Retina (tissue), 1 donor: ENCODE measurements at regions not wholly inside any gene's neighbourhood (a gene's known extent, or its start where the extent isn't known, plus 50 kb on each side); places are given as distances from the start of the nearest gene placed in this dataset.
"Not testable (repeated sequence)": the region's sequence is repeated elsewhere in the genome, so short reads cannot be mapped to it uniquely, and the experiment has no call there.

Experiments
- DNase-seq: peaks from one replicate; pipeline ENCODE4 v3.0.0-alpha.2; 2016

DNA sequence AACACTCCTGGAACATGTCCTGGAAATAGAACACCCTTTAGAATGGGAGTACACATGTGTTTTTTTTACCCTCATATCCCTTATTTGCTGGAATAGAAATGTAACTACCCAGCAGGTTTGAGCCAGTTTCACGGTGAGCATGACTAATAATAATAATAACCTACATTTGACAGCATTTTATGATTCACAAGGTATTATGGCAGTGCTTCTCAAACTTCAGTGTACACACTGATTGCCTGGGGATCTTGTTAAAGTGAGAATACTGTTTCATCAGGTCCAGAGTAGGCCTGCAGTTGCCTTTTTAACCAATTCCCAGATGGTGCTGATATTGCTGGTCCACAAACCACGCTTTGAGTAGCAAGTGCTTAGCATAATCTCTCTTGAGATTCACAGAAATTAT is 63.9 kb downstream of the NFKBIZ start:
- DNase-seq: no peak

DNA sequence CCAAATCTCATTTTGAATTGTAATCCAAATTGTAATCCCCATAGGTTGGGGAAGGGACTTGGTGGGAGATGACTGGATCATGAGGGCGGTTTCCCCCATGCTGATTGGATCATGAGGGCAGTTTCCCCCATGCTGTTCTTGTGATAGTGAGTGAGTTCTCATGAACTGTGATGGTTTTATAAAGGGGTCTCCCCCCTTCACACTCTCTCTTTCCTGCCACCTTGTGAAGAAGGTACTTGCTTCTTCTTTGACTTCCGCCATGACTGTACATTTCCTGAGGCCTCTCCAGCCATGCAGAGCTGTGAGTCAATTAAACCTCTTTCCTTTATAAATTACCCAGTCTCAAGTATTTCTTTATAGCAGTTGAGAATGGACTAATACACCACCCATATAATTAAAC is 68.4 kb downstream of the NFKBIZ start:
- not testable (repeated sequence) for DNase-seq

DNA sequence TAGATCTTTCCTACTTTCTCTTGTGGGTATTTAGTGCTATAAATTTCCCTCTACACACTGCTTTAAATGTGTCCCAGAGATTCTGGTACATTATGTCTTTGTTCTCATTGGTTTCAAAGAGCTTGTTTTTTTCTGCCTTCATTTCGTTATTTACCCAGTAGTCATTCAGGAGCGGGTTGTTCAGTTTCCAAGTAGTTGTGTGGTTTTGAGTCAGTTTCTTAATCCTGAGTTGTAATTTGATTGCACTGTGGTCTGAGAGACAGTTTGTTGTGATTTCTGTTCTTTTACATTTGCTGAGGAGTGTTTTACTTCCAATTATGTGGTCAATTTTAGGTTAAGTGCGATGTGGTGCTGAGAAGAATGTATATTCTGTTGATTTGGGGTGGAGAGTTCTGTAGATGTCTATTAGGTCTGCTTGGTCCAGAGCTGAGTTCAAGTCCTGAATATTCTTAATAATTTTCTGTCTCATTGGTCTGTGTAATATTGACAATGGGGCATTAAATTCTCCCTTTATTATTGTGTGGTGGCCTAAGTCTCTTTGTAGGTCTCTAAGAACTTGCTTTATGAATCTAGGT is 72.9 kb downstream of the NFKBIZ start:
- not testable (repeated sequence) for DNase-seq

DNA sequence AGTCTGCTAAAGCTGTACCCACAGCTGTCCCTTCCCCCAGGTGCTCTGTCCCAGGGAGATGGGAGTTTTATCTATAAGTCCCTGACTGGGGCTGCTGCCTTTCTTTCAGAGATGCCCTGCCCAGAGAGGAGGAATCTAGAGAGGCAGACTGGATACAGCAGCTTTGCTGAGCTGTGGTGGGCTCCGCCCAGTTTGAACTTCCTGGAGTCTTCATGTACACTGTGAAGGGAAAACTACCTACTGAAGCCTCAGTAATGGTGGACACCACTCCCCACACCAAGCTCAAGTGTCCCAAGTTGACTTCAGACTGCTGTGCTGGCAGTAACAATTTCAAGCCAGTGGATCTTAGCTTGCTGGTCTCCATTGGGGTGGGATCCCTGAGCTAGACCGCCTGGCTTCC is 75.3 kb downstream of the NFKBIZ start:
- not testable (repeated sequence) for DNase-seq

DNA sequence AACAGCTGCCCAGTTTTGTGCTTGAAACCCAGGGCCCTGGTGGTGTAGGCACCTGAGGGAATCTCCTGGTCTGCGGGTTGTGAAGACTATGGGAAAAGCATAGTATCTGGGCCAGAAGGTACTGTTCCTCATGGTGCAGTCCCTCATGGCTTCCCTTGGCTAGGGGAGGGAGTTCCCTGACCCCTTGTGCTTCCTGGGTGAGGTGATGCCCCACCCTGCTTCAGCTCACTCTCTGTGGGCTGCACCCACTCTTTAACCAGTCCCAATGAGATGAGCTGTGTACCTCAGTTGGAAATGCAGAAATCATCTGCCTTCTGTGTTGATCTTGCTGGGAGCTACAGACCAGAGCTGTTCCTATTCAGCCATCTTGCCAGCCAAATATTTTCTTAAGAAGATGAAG is 75.8 kb downstream of the NFKBIZ start:
- not testable (repeated sequence) for DNase-seq

DNA sequence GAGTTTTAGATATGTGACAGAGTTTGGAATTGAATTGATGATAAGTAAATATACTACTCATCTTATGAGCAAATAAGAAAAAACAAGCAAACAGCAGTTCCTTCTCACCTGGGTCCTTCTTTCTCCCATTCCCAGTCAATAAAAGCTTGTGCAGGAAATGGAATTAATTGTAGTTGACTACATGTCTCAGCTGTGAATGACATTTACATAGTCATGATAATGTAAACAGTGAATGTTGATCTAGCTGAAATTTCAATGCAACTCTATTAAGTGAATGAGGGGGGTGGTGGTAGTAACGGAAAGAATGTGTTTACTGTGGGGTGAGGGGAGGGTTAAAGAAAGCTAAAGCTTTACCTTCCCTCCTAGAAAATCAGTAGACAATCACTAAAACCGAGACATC is 76.2 kb downstream of the NFKBIZ start:
- DNase-seq: no peak

DNA sequence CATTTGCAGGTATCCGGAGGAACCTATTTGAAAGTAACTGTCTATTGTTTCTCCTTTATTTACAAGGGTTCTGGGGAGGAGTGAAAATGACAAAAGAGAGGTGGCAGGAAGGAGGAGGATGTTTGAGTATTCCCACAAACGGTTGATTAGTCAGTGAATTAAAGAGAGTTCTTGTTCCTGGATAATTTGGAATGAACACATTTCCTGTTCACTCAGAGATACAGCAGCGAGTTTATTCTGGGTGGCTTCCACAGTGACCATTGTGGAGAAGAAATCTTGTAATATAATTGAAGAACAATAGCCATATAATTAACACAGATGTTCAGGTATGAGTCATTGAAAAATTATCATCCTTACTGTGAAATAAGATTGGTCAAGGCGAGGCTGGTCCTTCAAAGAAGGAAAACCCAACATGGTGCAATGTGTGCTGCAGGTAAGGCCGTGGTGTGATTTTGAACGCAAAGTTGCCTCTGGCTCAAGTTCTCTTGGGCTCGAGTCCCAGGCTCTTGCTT is 77.3 kb downstream of the NFKBIZ start:
- no peak for DNase-seq

DNA sequence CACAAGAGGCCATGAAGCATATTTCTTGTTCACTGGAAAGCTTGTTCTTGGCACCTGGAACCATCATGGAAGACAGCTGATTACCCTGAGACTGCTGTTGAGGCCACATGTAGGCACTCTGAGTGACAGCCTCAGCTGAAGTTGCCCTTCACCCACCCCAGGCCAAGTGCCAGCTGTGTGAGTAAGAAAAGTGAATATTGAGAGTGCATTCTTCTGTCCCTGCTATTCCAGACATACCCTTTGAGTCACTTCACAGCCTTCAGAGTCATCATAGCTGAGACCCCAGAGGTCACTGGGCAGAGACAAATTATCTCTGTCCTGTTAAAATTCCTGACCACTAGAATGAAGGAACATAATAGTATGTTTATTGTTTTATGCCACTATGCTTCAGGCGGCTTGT is 79.6 kb downstream of the NFKBIZ start:
- no peak for DNase-seq

DNA sequence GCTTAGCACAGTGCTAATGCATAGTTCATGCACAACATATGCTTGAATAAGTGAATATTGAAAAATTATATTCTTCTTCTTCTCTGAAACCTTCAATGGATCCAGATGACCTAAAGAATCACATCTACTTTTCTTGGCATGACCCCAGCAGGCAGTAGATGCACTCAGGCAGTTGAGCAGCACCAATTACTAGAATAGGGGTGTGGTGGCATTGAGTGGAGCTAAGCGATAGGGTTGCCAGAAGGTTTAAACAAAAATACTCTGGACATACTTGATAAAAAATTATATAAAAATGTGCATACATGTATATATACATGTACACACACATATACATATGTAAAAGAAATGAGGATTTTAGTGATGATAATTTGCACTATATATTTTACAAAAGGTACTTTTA is 81.8 kb downstream of the NFKBIZ start:
- DNase-seq: no peak

DNA sequence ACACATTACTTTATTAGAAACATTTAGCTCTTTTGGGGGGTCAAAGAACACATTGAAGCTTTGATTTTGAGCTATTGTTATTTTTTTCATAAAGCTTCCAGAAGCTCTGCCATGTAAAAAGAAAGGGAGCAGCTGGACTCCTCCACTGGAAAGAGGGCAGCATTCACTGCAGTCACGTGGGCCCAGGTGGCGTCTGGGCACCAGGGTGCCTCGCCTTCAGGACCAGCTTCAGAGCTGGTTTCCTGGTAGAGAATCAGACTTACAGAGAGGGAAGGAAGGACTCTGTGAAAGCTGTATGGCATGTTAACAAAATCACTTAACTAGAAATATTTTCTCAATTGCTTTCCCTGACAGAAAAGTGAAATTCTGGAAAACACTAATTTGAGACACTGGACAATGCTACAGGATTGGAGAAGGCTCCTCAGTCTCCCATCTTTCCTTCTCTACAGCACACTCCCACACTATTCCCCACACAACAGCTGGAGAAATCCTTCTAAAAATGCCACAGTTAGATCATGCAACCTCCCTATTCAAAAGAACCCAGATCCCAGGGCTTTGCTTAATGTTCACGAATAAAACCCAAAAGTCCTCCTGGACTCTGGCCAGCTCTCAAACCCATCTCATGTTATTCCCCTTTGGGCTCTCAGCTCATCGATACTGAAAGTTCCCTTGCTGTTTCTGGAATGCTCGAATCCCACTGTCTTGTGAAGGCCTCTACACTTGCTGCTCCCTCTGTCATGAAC is 83.2 kb downstream of the NFKBIZ start:
- DNase-seq: no peak

DNA sequence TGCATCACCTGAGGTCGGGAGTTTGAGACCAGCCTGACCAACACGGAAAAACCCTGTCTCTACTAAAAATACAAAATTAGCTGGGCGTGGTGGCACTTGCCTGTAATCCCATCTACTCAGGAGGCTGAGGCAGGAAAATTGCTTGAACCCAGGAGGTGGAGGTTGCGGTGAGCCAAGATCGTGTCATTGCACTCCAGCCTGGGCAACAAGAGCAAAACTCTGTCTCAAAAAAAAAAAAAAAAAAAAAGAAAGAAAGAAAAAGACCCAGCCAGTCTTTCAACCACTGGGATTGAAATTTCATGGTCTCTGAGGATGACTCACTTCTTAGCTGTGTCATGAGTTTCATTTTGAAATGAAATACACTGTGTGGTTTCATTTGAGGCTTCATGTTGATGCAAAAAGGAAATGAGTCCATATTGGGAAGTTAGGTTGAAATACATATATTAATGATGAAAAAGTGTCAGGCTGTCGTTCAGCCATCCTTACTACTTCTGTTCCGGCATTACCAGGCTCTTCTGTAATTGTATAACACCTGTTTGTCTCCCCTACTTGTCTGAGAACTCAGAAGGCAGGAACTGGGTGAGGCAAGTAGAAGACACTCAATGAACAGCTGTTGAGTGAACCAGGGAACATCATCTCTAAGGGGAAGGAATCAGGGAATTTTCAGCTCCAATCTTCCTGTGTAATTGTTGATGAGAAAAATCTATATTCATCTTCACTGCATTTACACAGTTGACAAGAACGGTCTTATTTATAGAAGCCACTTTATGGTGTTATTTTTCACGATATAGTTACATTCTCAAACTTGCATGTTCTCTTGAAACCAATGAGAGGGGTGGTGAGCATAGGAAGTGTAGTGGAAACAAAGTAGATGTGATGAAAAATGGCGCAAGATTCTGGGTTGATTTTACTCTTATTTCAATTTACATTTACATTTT is 87.4 kb downstream of the NFKBIZ start:
- DNase-seq: no peak

DNA sequence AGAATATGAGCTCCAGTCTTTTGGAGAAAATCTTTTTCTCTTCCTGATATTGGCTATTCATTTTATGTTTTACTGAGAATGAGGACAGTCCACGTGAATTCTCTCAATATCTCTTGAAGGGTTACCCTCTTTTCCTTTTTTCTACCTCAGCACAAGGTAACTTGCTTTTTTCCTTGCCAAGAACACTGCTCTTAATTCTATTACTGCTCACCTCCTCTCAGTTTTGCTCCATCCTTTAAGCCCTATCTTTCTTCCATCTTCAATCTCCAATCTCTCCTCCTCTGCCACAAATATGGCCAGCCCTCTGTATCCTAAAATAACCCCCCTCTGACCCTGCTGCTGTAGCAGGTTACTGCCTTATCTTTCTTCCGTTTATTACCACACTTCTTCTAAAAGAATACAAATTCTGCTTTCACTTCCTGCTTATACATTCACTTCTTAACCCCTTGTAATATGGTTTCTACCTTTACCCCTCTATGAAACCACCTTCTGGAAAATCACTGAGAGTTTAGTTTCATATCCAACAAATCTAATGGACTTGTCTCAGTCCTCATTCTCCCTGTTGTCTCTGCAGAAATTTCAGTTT is 89.0 kb downstream of the NFKBIZ start:
- no peak for DNase-seq

DNA sequence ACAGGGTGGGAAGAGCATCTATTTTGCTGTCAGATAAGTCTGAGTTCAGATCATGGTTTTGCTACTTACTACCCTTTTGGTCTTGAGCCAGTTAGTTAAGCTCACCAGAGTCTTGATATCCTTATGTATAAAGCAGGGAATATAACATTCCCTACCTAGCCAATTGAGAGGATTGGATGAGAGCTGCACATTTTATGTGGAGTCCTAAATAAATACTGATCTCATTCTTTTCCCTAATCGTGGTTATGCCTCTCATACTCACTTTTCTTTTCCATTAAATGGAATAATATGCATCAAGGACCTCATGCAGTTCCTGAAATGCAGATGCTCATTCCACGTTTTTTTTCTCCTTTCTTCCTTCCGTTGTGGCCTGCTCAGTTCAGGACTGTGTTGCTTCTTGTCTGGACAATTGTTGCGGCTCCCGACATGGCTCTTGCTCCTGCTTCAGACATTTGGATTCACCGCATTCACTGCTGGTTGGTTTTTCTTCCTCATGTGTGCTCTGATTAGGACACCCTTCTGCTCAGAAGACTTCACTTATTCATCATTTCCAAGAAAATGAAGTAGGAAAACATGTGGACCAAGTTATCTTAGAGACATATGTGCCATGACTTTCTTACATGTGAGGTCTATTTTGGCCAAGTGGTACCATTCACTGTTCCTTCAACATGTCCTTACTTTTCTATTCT is 90.2 kb downstream of the NFKBIZ start:
- no peak for DNase-seq

DNA sequence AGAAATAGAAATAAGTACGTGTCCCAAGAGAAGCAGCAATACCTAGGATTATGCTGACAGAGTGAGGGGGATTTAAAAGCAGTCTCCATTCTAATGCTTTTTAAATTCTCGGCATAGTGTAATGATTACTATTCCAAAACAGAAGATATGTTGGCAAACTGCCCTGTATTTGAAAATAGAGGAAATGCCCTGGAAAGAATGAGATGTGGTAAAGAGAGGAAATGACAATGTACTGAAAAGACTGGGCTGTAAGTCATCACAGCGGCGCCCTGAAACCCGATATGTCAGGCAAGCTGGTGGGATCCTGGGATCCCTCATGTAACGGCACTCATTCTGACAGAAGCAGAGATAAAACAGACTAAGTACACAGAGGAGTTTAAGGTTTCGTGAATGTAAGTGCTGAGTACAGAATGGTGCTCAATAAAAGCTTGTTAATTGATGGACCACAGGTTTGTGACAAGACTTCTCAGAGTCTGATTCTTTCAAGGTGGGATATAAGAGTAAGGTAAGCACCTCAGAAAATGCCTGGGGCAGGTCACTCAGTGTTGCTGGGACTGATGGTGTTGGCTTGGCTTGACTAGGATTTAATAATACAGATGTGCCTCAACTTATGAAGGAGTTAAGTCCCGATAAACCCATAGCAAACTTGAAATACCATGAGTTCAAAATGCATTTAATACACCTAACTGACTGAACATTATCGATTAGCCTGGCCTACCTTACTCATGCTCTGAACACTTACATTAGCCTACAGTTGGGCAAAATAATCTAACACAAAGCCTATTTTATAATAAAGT is 91.4 kb downstream of the NFKBIZ start:
- DNase-seq: no peak

DNA sequence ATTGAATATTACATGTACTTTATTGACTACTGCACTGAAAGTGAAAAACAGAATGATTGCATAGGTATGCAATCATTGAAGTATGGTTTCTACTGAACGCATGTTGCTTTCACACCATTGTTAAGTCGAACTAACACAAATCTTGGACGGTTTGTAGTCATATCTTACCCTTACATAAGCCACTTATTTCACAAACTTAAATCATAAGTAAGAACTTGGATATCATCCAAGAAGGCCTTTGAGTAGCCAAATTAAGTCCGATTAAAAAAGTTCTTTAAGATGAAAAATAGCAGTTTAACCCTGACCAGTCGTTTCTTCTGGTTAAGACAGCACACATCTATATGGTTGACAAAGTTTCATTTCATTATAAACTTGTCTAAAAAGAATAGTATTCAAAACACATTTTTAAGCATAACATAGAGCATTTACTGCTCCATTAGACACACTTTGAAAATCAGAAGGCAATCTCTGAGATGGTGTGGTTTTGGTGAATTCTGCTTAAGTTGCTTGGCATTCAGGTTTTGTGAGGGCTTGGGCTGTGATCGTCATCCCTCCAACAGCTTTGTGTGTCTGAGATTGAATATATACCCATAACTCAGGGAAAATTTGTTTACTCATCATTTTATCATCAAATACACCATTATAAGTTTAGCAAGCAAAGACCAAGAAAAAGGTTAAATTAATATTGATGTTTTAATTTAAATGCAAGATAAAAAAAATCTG is 92.2 kb downstream of the NFKBIZ start:
- no peak for DNase-seq

DNA sequence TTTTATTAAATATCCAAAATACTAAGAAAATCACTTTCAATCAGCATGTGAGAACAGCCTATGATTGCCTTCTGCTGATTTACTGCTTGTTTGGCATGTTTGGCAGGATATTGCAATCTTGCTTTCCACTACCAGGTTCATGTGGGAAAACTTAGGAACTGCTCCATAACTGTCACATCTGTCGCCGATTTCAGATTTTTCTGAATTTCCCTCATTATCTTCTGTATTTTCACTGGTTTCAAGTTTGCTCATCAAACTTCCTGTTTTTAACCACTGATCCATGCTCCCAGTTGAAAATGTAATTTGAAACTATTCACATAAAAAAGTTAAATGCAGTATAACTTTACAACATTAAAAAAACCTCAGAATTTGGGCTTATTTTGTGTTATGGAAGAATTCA is 93.0 kb downstream of the NFKBIZ start:
- DNase-seq: no peak

DNA sequence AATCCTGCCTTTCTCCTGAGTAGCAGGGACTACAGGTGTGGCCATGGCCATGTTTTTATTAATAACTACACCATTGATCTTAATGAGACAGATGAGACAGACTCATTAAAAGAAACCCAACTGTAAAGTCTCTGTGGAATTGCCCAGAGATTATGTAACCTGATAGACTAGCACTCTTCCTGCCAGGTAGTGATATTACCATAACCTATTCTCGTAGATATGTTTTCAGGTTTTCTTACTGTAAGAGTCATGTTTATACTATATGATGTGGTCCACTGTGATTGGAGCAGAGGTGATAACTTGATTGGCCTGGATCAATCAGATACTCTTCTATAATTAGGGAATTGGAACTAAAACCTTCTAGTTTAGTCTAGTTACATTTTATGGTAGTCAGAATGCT is 93.7 kb downstream of the NFKBIZ start:
- no peak for DNase-seq

DNA sequence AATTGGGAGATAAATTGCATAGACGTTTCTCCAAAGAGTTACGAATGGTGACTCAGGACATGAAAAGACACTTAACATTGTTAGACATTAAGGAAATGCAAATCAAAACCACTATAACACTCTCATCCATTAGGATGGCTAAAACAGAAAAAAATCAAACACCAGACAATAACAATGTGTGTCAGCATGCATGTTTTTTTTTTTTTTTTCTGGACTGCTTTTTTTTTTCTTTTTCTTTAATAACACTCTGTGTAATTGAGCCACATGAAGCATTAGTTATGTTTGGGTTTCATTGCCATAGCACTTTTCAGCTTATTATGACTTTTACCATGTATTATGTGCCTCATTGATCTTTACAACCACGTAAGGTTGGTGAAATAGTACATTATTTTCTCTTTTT is 95.0 kb downstream of the NFKBIZ start:
- DNase-seq: no peak

DNA sequence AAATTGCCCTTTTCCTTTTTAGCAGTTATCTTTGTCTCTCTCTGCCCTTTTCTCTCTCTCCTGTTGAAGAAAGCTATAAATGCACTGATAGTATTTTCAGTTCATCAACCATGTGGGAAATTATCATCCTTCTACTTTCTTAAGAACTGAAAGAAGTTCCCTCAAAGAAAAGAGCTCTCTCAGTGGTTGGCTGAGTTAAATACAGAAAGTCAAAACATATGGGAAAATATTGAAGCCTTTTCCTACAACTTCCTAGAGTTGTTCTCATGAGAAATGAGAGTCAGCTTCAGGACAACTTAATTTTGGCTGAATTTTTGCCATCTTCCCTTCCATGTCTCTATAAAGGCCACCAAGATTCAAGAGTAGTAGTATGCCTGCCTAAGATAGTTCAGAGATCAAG is 96.7 kb downstream of the NFKBIZ start:
- DNase-seq: no peak

DNA sequence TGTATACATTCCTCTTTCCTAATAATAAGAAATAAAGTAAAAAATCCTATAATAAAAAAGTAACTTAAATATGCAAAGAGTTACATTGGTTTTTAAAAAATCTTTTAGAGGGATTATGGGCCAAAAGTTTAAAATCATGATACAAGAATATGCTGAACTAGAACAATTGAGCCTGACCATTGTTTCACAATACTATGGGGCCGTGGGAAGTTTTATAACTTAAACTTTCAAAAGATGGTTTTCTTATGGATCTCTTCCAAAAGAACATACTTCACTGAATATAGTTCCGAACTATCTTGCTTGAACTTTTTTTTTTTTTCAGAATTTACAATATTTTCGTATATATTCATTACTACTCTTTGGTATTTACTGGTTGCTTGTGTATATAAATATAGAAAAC is 97.6 kb downstream of the NFKBIZ start:
- no peak for DNase-seq

DNA sequence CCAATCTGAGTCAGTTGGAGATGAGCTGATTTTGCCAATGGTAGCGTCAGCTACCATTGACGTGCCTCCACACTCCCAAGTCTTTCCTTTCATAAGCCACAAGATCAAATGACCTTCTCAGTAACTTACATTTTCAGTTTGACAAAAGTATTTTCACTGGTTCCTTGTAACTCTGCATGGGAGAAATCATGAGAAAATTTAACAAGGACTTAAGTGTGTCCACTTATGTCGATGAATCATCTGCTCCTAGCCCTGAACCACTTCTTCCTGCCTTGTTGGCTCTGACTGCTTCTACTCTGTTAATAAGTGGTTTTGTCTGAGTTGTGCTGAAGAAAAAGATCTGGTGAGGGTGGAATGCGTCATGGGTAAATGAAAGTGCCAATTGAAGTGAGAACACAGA is 101.2 kb downstream of the NFKBIZ start:
- no peak for DNase-seq
